GM12878 (cell line): ENCODE measurements at regions not wholly inside any gene's neighbourhood (a gene's known extent, or its start where the extent isn't known, plus 50 kb on each side); places are given as distances from the start of the nearest gene placed in this dataset.
"Not testable (repeated sequence)": the region's sequence is repeated elsewhere in the genome, so short reads cannot be mapped to it uniquely, and the experiment has no call there.

ENCODE experiments used
- ATAC-seq: fragments of 200-7000 bp; cut with Tn5 transposase; 3 replicates; pipeline ENCODE4 v1.9.1; 2020; ENCODE audit warnings: mild to moderate bottlenecking, moderate library complexity
- BruUV-seq: library from RNA; stranded (reverse); fragments of 400-500 nt; replicated peaks from 2 replicates; lab custom pipeline; 2021; lab: Mats Ljungman, UMichigan
- CTCF ChIA-PET: fragments of 300-600 bp; sonication (Branson Sonifier 250); formaldehyde crosslinking; extraction: SDS; loops from one replicate; lab custom pipeline; 2021; ENCODE audit warnings: inconsistent platforms; lab: Yijun Ruan, JAX
- POLR2A ChIA-PET: fragments of 350-600 bp; formaldehyde crosslinking; extraction: SDS; loops from one replicate; lab custom pipeline; 2021; ENCODE audit warnings: inconsistent platforms; lab: Charles Lee
- RAD21 ChIA-PET: fragments of 300-600 bp; sonication (Branson Sonifier 250); formaldehyde crosslinking; loops from one replicate; lab custom pipeline; 2023; ENCODE audit warnings: antibody characterized with exemption; ENCODE audit not compliant: unreplicated experiment; lab: Charles Lee
- SMC1A ChIA-PET: fragments of 300-600 bp; sonication (Branson Sonifier 250); formaldehyde crosslinking; loops from one replicate; lab custom pipeline; 2023; ENCODE audit not compliant: unreplicated experiment, uncharacterized antibody; lab: Charles Lee
- DNase-seq: peaks from one replicate; pipeline ENCODE4 v3.0.0-alpha.2; 2011; ENCODE audit warnings: low read depth, low spot score
- FAIRE-seq: peaks from 3 replicates; lab custom pipeline; 2011; peaks lifted over from hg19 to GRCh38; lab: Jason Lieb, UNC
- H2AFZ ChIP-seq: 2 replicates; pipeline ENCODE4 v1.6.0; 2011; ENCODE audit warnings: low read depth, low read length, control low read depth; ENCODE audit not compliant: control insufficient read depth
- H3K27ac ChIP-seq: 2 replicates; pipeline ENCODE4 v1.5.1; 2011; ENCODE audit warnings: control low read depth; ENCODE audit not compliant: control insufficient read depth, insufficient read depth
- H3K27me3 ChIP-seq, 2 experiments: replicated peaks in 1 of 2; 2 replicates each; pipeline versions ENCODE4 v1.6.0 to v1.6.1; 2011; ENCODE audit warnings: low read length in 1 of 2; ENCODE audit not compliant: control insufficient read depth in 2 of 2, insufficient read depth in 2 of 2
- H3K36me3 ChIP-seq, 2 experiments: 2 replicates each; pipeline ENCODE4 v1.5.1; 2011; ENCODE audit warnings: low read length in 1 of 2; ENCODE audit not compliant: control insufficient read depth in 2 of 2, insufficient read depth in 2 of 2
- H3K4me1 ChIP-seq: 2 replicates; pipeline ENCODE4 v1.6.1; 2011; ENCODE audit warnings: mild to moderate bottlenecking, low read length, moderate library complexity, mixed read lengths; ENCODE audit not compliant: control insufficient read depth, insufficient read depth
- H3K4me2 ChIP-seq: 2 replicates; pipeline ENCODE4 v1.6.0; 2011; ENCODE audit warnings: control low read depth; ENCODE audit not compliant: control insufficient read depth, insufficient read depth
- H3K4me3 ChIP-seq: fragments of 200-600 bp; sonication (generic); 2 replicates; pipeline ENCODE4 v1.5.1; 2016
- H3K79me2 ChIP-seq: 2 replicates; pipeline ENCODE4 v1.6.0; 2011; ENCODE audit warnings: low read length; ENCODE audit not compliant: control insufficient read depth, insufficient read depth
- H3K9ac ChIP-seq: 2 replicates; pipeline ENCODE4 v1.8.0; 2011; ENCODE audit warnings: low read length, control low read depth, mixed read lengths; ENCODE audit not compliant: control insufficient read depth, insufficient read depth
- H3K9me3 ChIP-seq: replicated peaks from 3 replicates; pipeline ENCODE4 v1.5.1; 2011; ENCODE audit warnings: mild to moderate bottlenecking, low read length; ENCODE audit not compliant: control insufficient read depth, insufficient read depth
- H4K20me1 ChIP-seq: 2 replicates; pipeline ENCODE4 v1.6.0; 2011; ENCODE audit not compliant: control insufficient read depth, insufficient read depth
- ATF3 ChIP-seq: IDR thresholded peaks from 2 replicates; pipeline ENCODE4 v1.6.1; 2011; ENCODE audit warnings: low read depth, mild to moderate bottlenecking, low read length, moderate library complexity, borderline replicate concordance; ENCODE audit errors: extremely low read depth
- ATF7 ChIP-seq: fragments of 450-650 bp; IDR thresholded peaks from 2 replicates; pipeline ENCODE4 v1.6.1; 2016; ENCODE audit warnings: low read depth, mild to moderate bottlenecking
- CEBPZ ChIP-seq: fragments of 150-350 bp; IDR thresholded peaks from 2 replicates; pipeline ENCODE4 v1.6.1; 2016; ENCODE audit warnings: low read depth, low read length
- CREM ChIP-seq: IDR thresholded peaks from 2 replicates; pipeline ENCODE4 v1.6.1; 2014; ENCODE audit warnings: antibody characterized with exemption, low read depth
- FOXK2 ChIP-seq: fragments of 450-650 bp; IDR thresholded peaks from 2 replicates; pipeline ENCODE4 v1.6.1; 2017; ENCODE audit warnings: mild to moderate bottlenecking, moderate library complexity
- HDAC6 ChIP-seq: fragments of 200-600 bp; sonication (generic); IDR thresholded peaks from one replicate; pipeline ENCODE4 v1.8.0; 2017; ENCODE audit warnings: antibody characterized with exemption; ENCODE audit not compliant: unreplicated experiment
- NFIC ChIP-seq: IDR thresholded peaks from 2 replicates; pipeline ENCODE4 v1.6.1; 2012; ENCODE audit warnings: low read depth, mild to moderate bottlenecking, inconsistent platforms, low read length, moderate library complexity
- SMAD5 ChIP-seq: IDR thresholded peaks from 2 replicates; pipeline ENCODE4 v1.6.1; 2016; ENCODE audit warnings: antibody characterized with exemption, low read depth
- ZNF217 ChIP-seq: fragments of 450-650 bp; IDR thresholded peaks from 2 replicates; pipeline ENCODE4 v1.6.1; 2017; ENCODE audit warnings: antibody characterized with exemption, mild to moderate bottlenecking
- WGBS: methylation state at CpG from one replicate; pipeline ENCODE4 v1.1.6; 2016; ENCODE audit warnings: low lambda C conversion rate; ENCODE audit not compliant: insufficient replicate concordance, insufficient coverage; ENCODE audit errors: missing lambda C conversion rate; 5-methylcytosine and 5-hydroxymethylcytosine counted together
- in situ Hi-C: fragments of 300-500 bp; cut with MboI; formaldehyde crosslinking; loops from 9 replicates; pipeline ENCODE4 v1.14.3; 2018; ENCODE audit warnings: mixed read lengths
- intact Hi-C: fragments of 100-400 bp; cut with micrococcal nuclease; formaldehyde crosslinking; loops from one replicate; pipeline ENCODE4 v1.14.2; 2022; ENCODE audit not compliant: unreplicated experiment

GRCh38 chr3:145911016-145911415, 250.0 kb downstream of the PLOD2 start (continued):
- TF ChIP-seq ATF3 (no peak), FOXK2 (no peak), CEBPZ (no peak)

GRCh38 chr3:145915787-145916186, 245.2 kb downstream of the PLOD2 start:
- Histone ChIP-seq H3K4me1 (no peaks in the 10 kb centered on the region), H4K20me1 (no peaks in the 10 kb centered on the region), H3K4me2 (no peak overlapping the region), H3K9me3 (no peaks in the 10 kb centered on the region), H3K27ac (no peak overlapping the region), H3K4me3 (no peak overlapping the region), H3K79me2 (no peaks in the 10 kb centered on the region), H3K27me3 (no peaks in the 10 kb centered on the region), H3K36me3 (no peaks in the 10 kb centered on the region), H2AFZ (no peak overlapping the region), H3K9ac (no peak overlapping the region)
- 17% methylated on average over 3 of the region's 3 CpGs for WGBS
- ChIA-PET POLR2A (no interaction called here), SMC1A (interaction anchor here (0.8 kb wide), 1 partner anchor 139 kb away, joined by 3 read pairs; no protein-coding TSS in a partner anchor), CTCF (interaction anchor here (0.9 to 1.9 kb wide), 2 partner anchors 137 to 140 kb away, joined by 3 to 8 read pairs; no protein-coding TSS in a partner anchor), RAD21 (no interaction called here)
- FAIRE-seq (no peak), DNase-seq (no peak), ATAC-seq (no peak)
- intact Hi-C loops = no loop called here
- TF ChIP-seq ZNF217 (no peak), CREM (no peak), FOXK2 (no peak), ATF7 (no peak), NFIC (no peak), HDAC6 (no peak), SMAD5 (no peak)
- in situ Hi-C loops = no loop called here
- BruUV-seq = no TSS peak

- intact Hi-C loops, ATAC-seq, H4K20me1 ChIP-seq, H3K27me3 ChIP-seq, H3K4me1 ChIP-seq, H3K4me2 ChIP-seq, FAIRE-seq, CTCF ChIA-PET, H3K36me3 ChIP-seq, POLR2A ChIA-PET, H3K79me2 ChIP-seq, DNase-seq, H3K4me3 ChIP-seq, H3K9ac ChIP-seq, in situ Hi-C loops, H3K27ac ChIP-seq, BruUV-seq, H2AFZ ChIP-seq, H3K9me3 ChIP-seq, RAD21 ChIA-PET: not testable (repeated sequence)
- WGBS = 53% methylated on average over 11 of the region's 21 CpGs
- SMC1A ChIA-PET = interaction anchor here (1.6 kb wide), 1 partner anchor 12 kb away, joined by 3 read pairs; no protein-coding TSS in a partner anchor
Measured at GRCh38 chr3:145927736-145928135, 233.2 kb downstream of the PLOD2 start.
